ENCODE measurements at regions not wholly inside any gene's neighbourhood (a gene's known extent, or its start where the extent isn't known, plus 50 kb on each side); places are given as distances from the start of the nearest gene placed in this dataset.

GRCh38 chr18:34550156-34550555 is 159.9 kb upstream of the DTNA start:
- dilution Hi-C loops (cut with MboI; ENCODE audit: extremely low pct_ligation_motif_present, low sequenced_read_pairs) (no loop called here), intact Hi-C loops (cut with micrococcal nuclease) (no loop called here)
- Histone ChIP-seq H3K9ac (replicated peaks; ENCODE audit: extremely low read depth, insufficient read depth, low read length) (no peak overlapping the region), H3K4me2 (ENCODE audit: insufficient read depth, low read length) (no peak overlapping the region), H3K4me1 (ENCODE audit: control insufficient read depth, extremely low read depth, insufficient read depth, low read length) (no peaks in the 10 kb centered on the region), H3K4me3 (replicated peaks in 1 of 3; ENCODE audit: insufficient read depth in 1 of 3, low read depth in 1 of 3, low read length in 3 of 3) (no peak overlapping the region), H3K27ac (ENCODE audit: insufficient read depth, low read depth, low read length) (no peak overlapping the region), H3K27me3 (ENCODE audit: control insufficient read depth in 2 of 2, insufficient read depth in 2 of 2, low read length in 2 of 2) (no peaks in the 10 kb centered on the region), H3K79me2 (ENCODE audit: control insufficient read depth, insufficient read depth, low read length) (no peaks in the 10 kb centered on the region), H4K20me1 (replicated peaks; ENCODE audit: control insufficient read depth, extremely low read depth, insufficient read depth, low read length) (no peaks in the 10 kb centered on the region), H2AFZ (ENCODE audit: low read depth, low read length) (no peak overlapping the region), H3K9me3 (replicated peaks; ENCODE audit: control insufficient read depth, insufficient read depth, low read length) (no peaks in the 10 kb centered on the region), H3K36me3 (ENCODE audit: control insufficient read depth in 2 of 2, extremely low read depth in 1 of 2, insufficient read depth in 2 of 2, low read length in 2 of 2) (no peaks in the 10 kb centered on the region), H3K9me1 (replicated peaks; ENCODE audit: control insufficient read depth, extremely low read depth, insufficient read depth, low read length) (no peaks in the 10 kb centered on the region)
- DNase-seq (ENCODE audit: low read depth, low spot score) (no peak), FAIRE-seq (no peak)
- BruUV-seq (replicated peaks) = no TSS peak
- ChIA-PET POLR2A (no interaction called here), CTCF (interaction anchor here (1.0 kb wide), 1 partner anchor 14 kb away, joined by 3 read pairs; no protein-coding TSS in a partner anchor)
- TF ChIP-seq MAX (IDR thresholded peaks at IDR 0.05; ENCODE audit: insufficient read depth, insufficient read length) = no peak
- TF ChIP-seq EZH2 (IDR thresholded peaks at IDR 0.05; ENCODE audit: borderline replicate concordance, low read depth, low read length, severe bottlenecking) = no peak
- no peak for TF ChIP-seq JUN (IDR thresholded peaks at IDR 0.05; ENCODE audit: borderline replicate concordance, insufficient read depth, insufficient read length, low read depth)
- no peak for TF ChIP-seq MYC (IDR thresholded peaks at IDR 0.05; ENCODE audit: low read depth, low read length)
- no peak for TF ChIP-seq POLR2AphosphoS5 (IDR thresholded peaks at IDR 0.05; ENCODE audit: insufficient read depth, low read depth, low read length)
- TF ChIP-seq POLR2A (IDR thresholded peaks at IDR 0.05; ENCODE audit: low read depth, low read length) = no peak
- no peak for TF ChIP-seq FOS (IDR thresholded peaks at IDR 0.05; ENCODE audit: borderline replicate concordance, insufficient read depth, low read length)
- TF ChIP-seq GATA2 (IDR thresholded peaks at IDR 0.05; ENCODE audit: insufficient read depth, insufficient read length, low read depth, low read length) = no peak
- TF ChIP-seq CTCF (IDR thresholded peaks at IDR 0.05; ENCODE audit: extremely low read depth in 1 of 2, insufficient read depth in 1 of 2, low read depth in 1 of 2, low read length in 2 of 2) = no peak

Data from endothelial cell of umbilical vein (primary cell).